Trophoblast cell (in vitro differentiated cells and primary cell): ENCODE measurements at regions not wholly inside any gene's neighbourhood (a gene's known extent, or its start where the extent isn't known, plus 50 kb on each side); places are given as distances from the start of the nearest gene placed in this dataset.

ENCODE experiments used
- DNase-seq, 2 donors: peaks; one replicate each; pipeline ENCODE4 v3.0.0-alpha.2; 2016
- H2AFZ ChIP-seq: 2 replicates; pipeline ENCODE4 v1.6.1; 2013; ENCODE audit warnings: low read length, moderate library complexity, mild to moderate bottlenecking; ENCODE audit not compliant: insufficient read depth, poor library complexity
- H2AK5ac ChIP-seq: 2 replicates; pipeline ENCODE4 v1.6.1; 2013; ENCODE audit warnings: mild to moderate bottlenecking, low read length
- H2BK120ac ChIP-seq: 2 replicates; pipeline ENCODE4 v1.6.1; 2013; ENCODE audit warnings: low read length, mild to moderate bottlenecking, moderate library complexity; ENCODE audit not compliant: insufficient read depth, poor library complexity
- H2BK12ac ChIP-seq: 2 replicates; pipeline ENCODE4 v1.6.1; 2013; ENCODE audit warnings: mild to moderate bottlenecking, low read length, moderate library complexity
- H2BK5ac ChIP-seq: 2 replicates; pipeline ENCODE4 v1.6.1; 2013; ENCODE audit warnings: low read length, low read depth, moderate library complexity, mild to moderate bottlenecking; ENCODE audit not compliant: poor library complexity
- H3K14ac ChIP-seq: 2 replicates; pipeline ENCODE4 v1.6.1; 2013; ENCODE audit warnings: mild to moderate bottlenecking, low read length
- H3K18ac ChIP-seq: 2 replicates; pipeline ENCODE4 v1.6.1; 2013; ENCODE audit warnings: mild to moderate bottlenecking, low read length
- H3K23ac ChIP-seq: 2 replicates; pipeline ENCODE4 v1.6.1; 2013; ENCODE audit warnings: low read length
- H3K27ac ChIP-seq: 2 replicates; pipeline ENCODE4 v1.5.1; 2013; ENCODE audit warnings: low read depth, mild to moderate bottlenecking, inconsistent platforms, low read length, moderate library complexity
- H3K27me3 ChIP-seq: 2 replicates; pipeline ENCODE4 v1.6.1; 2013; ENCODE audit warnings: inconsistent platforms, mild to moderate bottlenecking, low read length, moderate library complexity; ENCODE audit not compliant: insufficient read depth
- H3K36me3 ChIP-seq, 2 experiments: 1 replicate in 1 of 2; 2 replicates in 1 of 2; pipeline ENCODE4 v1.6.1; 2013; ENCODE audit warnings: low read length in 2 of 2, mild to moderate bottlenecking in 2 of 2, moderate library complexity in 1 of 2; ENCODE audit not compliant: insufficient read depth in 2 of 2, control insufficient read depth in 1 of 2
- H3K4ac ChIP-seq: 2 replicates; pipeline ENCODE4 v1.6.1; 2013; ENCODE audit warnings: low read depth, mild to moderate bottlenecking, low read length, moderate library complexity
- H3K4me1 ChIP-seq, 2 experiments: 1 replicate in 1 of 2; 2 replicates in 1 of 2; pipeline ENCODE4 v1.6.1; 2013; ENCODE audit warnings: low read length in 2 of 2, mild to moderate bottlenecking in 2 of 2, moderate library complexity in 1 of 2; ENCODE audit not compliant: insufficient read depth in 2 of 2, control insufficient read depth in 1 of 2
- H3K4me2 ChIP-seq: 2 replicates; pipeline ENCODE4 v1.6.1; 2013; ENCODE audit warnings: inconsistent platforms, mild to moderate bottlenecking, low read length, moderate library complexity
- H3K4me3 ChIP-seq: 2 replicates; pipeline ENCODE4 v1.5.1; 2013; ENCODE audit warnings: mild to moderate bottlenecking, low read depth, low read length, inconsistent platforms
- H3K79me1 ChIP-seq: one replicate; pipeline ENCODE4 v1.6.1; 2013; ENCODE audit warnings: low read length
- H3K79me2 ChIP-seq: 2 replicates; pipeline ENCODE4 v1.6.1; 2013; ENCODE audit warnings: low read length, mild to moderate bottlenecking; ENCODE audit not compliant: control insufficient read depth, insufficient read depth, poor library complexity
- H3K9ac ChIP-seq: 2 replicates; pipeline ENCODE4 v1.6.1; 2013; ENCODE audit warnings: mild to moderate bottlenecking, low read length
- H3K9me3 ChIP-seq: 2 replicates; pipeline ENCODE4 v1.6.1; 2013; ENCODE audit warnings: low read depth, mild to moderate bottlenecking, control low read depth, inconsistent platforms, low read length; ENCODE audit not compliant: insufficient read depth
- H4K12ac ChIP-seq: 2 replicates; pipeline ENCODE4 v1.6.1; 2013; ENCODE audit warnings: low read depth, mild to moderate bottlenecking, low read length, moderate library complexity
- H4K8ac ChIP-seq: 2 replicates; pipeline ENCODE4 v1.6.1; 2013; ENCODE audit warnings: low read depth, mild to moderate bottlenecking, low read length, moderate library complexity
- H4K91ac ChIP-seq: one replicate; pipeline ENCODE4 v1.6.1; 2013; ENCODE audit warnings: low read depth, mild to moderate bottlenecking, low read length, moderate library complexity
- WGBS: extraction: QIAGEN DNeasy Blood & Tissue Kit; methylation state at CpG from one replicate; pipeline ENCODE4 v1.1.7; 2013; ENCODE audit warnings: missing lambda C conversion rate; ENCODE audit not compliant: insufficient read length, insufficient coverage; ENCODE audit errors: extremely low coverage; 5-methylcytosine and 5-hydroxymethylcytosine counted together

DNA sequence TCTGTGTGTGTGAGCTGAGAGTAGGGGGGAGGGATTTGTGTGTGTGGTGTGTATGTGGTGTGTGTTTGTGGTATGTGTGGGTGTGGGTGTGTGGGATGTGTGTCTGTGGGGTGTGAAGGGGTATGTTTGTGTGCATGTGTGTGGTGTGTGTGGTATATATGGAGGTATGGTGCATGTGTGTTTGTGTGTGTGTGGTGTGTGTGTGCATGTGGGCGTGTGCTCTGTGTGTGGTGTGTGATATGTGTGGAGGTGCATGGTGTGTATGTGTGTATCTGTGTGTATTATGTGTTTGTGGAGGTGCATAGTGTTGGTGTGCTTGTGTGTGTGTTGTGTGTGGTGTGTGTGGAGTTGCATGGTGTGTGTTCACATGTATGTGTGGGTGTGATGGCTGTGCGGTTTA is 106.0 kb downstream of the CMPK2 start:
- Histone ChIP-seq H2AFZ (no peak overlapping the region), H3K4ac (no peak overlapping the region), H3K79me1 (no peaks in the 10 kb centered on the region), H3K4me2 (no peak overlapping the region), H4K91ac (no peak overlapping the region), H3K79me2 (no peaks in the 10 kb centered on the region), H4K8ac (no peak overlapping the region), H2AK5ac (no peak overlapping the region), H3K9me3 (peaks cover 9% of the 10 kb centered on the region), H2BK12ac (no peak overlapping the region), H3K23ac (peak overlapping the region; percentile 22), H3K4me3 (peak overlapping the region; percentile 39), H3K36me3 (no peaks in the 10 kb centered on the region), H3K18ac (no peak overlapping the region), H3K9ac (no peak overlapping the region), H4K12ac (no peak overlapping the region), H3K4me1 (no peaks in the 10 kb centered on the region), H2BK120ac (no peak overlapping the region), H3K27ac (no peak overlapping the region), H2BK5ac (no peak overlapping the region), H3K27me3 (no peaks in the 10 kb centered on the region), H3K14ac (no peak overlapping the region)
- DNase-seq = no peak
- WGBS = no CpG with 5 or more reads among the region's 2 CpGs

DNA sequence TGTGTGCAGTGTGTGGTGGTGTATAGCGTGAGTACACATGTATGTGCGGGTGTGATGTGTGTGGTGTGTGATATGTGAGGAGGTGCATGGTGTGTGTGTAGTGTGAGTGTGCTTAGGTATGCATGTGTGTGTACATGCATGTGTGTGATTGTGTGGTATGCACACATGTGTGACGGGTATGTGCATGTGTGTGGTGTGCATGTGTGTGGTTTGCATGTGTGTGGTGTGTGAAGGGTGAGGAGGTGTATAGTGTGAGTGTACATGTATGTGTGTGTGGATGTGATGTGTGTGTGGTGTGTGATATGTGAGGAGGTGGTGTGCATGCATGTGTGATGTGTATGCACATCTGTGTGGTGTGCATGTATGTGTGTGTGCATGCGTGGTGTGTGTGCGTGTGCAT is 105.6 kb downstream of the CMPK2 start:
- Histone ChIP-seq H3K4me3 (peak overlapping the region; percentile 39), H4K8ac (no peak overlapping the region), H3K18ac (no peak overlapping the region), H2BK120ac (no peak overlapping the region), H2BK5ac (no peak overlapping the region), H4K12ac (no peak overlapping the region), H3K36me3 (no peaks in the 10 kb centered on the region), H3K23ac (peak overlapping the region; percentile 77), H2AFZ (no peak overlapping the region), H3K4me2 (no peak overlapping the region), H3K27me3 (no peaks in the 10 kb centered on the region), H3K27ac (no peak overlapping the region), H3K9me3 (peaks cover 9% of the 10 kb centered on the region), H4K91ac (no peak overlapping the region), H3K4me1 (no peaks in the 10 kb centered on the region), H3K79me2 (no peaks in the 10 kb centered on the region), H2AK5ac (no peak overlapping the region), H3K14ac (no peak overlapping the region), H2BK12ac (no peak overlapping the region), H3K9ac (no peak overlapping the region), H3K79me1 (no peaks in the 10 kb centered on the region), H3K4ac (no peak overlapping the region)
- DNase-seq = no peak
- 100% methylated on average over 1 of the region's 5 CpGs for WGBS

- Histone ChIP-seq H3K14ac (no peak overlapping the region), H3K27ac (no peak overlapping the region), H3K4me1 (no peaks in the 10 kb centered on the region), H4K91ac (no peak overlapping the region), H3K9ac (no peak overlapping the region), H3K4ac (no peak overlapping the region), H2BK12ac (no peak overlapping the region), H3K79me2 (no peaks in the 10 kb centered on the region), H3K36me3 (no peaks in the 10 kb centered on the region), H2BK5ac (no peak overlapping the region), H2AFZ (no peak overlapping the region), H3K4me3 (no peak overlapping the region), H4K12ac (no peak overlapping the region), H3K23ac (no peak overlapping the region), H3K4me2 (no peak overlapping the region), H2AK5ac (no peak overlapping the region), H3K18ac (no peak overlapping the region), H4K8ac (no peak overlapping the region), H3K9me3 (peaks cover 7% of the 10 kb centered on the region), H2BK120ac (no peak overlapping the region), H3K79me1 (no peaks in the 10 kb centered on the region), H3K27me3 (no peaks in the 10 kb centered on the region)
- no CpG with 5 or more reads among the region's 9 CpGs for WGBS
- no peak for DNase-seq
These were observed 100.6 kb downstream of the CMPK2 start for GRCh38 chr2:6764968-6765723.

GRCh38 chr2:6769346-6769745 is 96.4 kb downstream of the CMPK2 start:
- Histone ChIP-seq H3K4me1 (peaks cover 0 to 7% of the 10 kb centered on the region in 2 experiments), H3K4me2 (no peak overlapping the region), H3K4me3 (no peak overlapping the region), H4K91ac (no peak overlapping the region), H2AFZ (no peak overlapping the region), H2AK5ac (no peak overlapping the region), H2BK5ac (no peak overlapping the region), H3K4ac (no peak overlapping the region), H4K8ac (no peak overlapping the region), H2BK12ac (no peak overlapping the region), H3K9ac (no peak overlapping the region), H3K36me3 (no peaks in the 10 kb centered on the region), H3K27ac (no peak overlapping the region), H3K79me2 (no peaks in the 10 kb centered on the region), H3K18ac (no peak overlapping the region), H3K14ac (no peak overlapping the region), H3K27me3 (no peaks in the 10 kb centered on the region), H3K79me1 (peaks cover 6% of the 10 kb centered on the region), H3K23ac (no peak overlapping the region), H3K9me3 (peaks cover 5% of the 10 kb centered on the region), H2BK120ac (no peak overlapping the region), H4K12ac (no peak overlapping the region)
- DNase-seq = no peak
